Osteocyte (in vitro differentiated cells): ENCODE measurements at regions not wholly inside any gene's neighbourhood (a gene's known extent, or its start where the extent isn't known, plus 50 kb on each side); places are given as distances from the start of the nearest gene placed in this dataset.

Experiments
- DNase-seq: peaks from one replicate; pipeline ENCODE4 v3.0.0; 2021; ENCODE audit warnings: mixed read lengths; ENCODE audit not compliant: unreplicated experiment; ENCODE audit errors: extremely low spot score
- H3K27ac Mint-ChIP-seq: one replicate; pipeline ENCODE4 v1.8.0; 2021; ENCODE audit warnings: mild to moderate bottlenecking, mixed read lengths; ENCODE audit not compliant: unreplicated experiment
- H3K27me3 Mint-ChIP-seq: one replicate; pipeline ENCODE4 v1.8.0; 2021; ENCODE audit warnings: mixed read lengths; ENCODE audit not compliant: unreplicated experiment
- H3K36me3 Mint-ChIP-seq: one replicate; pipeline ENCODE4 v1.8.0; 2021; ENCODE audit warnings: mixed read lengths; ENCODE audit not compliant: unreplicated experiment
- H3K4me1 Mint-ChIP-seq: one replicate; pipeline ENCODE4 v1.8.0; 2021; ENCODE audit warnings: mixed read lengths; ENCODE audit not compliant: unreplicated experiment
- H3K4me3 Mint-ChIP-seq: one replicate; pipeline ENCODE4 v1.8.0; 2021; ENCODE audit warnings: mild to moderate bottlenecking, moderate library complexity, mixed read lengths; ENCODE audit not compliant: unreplicated experiment
- H3K9me3 Mint-ChIP-seq: one replicate; pipeline ENCODE4 v1.8.0; 2021; ENCODE audit warnings: mixed read lengths; ENCODE audit not compliant: unreplicated experiment
- CTCF ChIP-seq: fragments of 200-600 bp; sonication (generic); IDR thresholded peaks from 2 replicates; pipeline ENCODE4 v1.5.0; 2021; ENCODE audit warnings: antibody characterized with exemption, mild to moderate bottlenecking, moderate library complexity

DNA sequence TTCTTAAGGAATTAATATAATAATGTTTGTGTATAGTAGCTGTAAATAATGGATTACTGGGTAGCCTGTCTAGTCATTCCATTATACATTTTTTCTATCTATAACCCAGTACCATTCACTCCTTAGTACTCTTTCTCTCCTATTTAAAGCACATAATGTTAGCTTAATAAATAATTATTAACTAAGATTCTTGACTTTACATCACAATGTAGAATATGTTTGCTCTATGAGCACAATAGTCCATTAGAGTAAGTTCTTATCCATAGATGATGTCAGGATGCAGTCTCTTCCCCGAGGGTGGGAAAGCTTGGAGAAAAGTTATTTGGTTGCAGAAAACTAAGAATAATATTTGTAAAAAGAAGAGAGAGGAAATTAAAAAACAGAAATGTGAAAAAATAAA lies 226.4 kb upstream of the EYS start:
- Mint-ChIP-seq H3K36me3 (no peaks in the 10 kb centered on the region), H3K27ac (no peak overlapping the region), H3K4me1 (no peaks in the 10 kb centered on the region), H3K27me3 (no peaks in the 10 kb centered on the region), H3K4me3 (no peak overlapping the region), H3K9me3 (peaks cover 13% of the 10 kb centered on the region)
- no peak for DNase-seq
- no peak for TF ChIP-seq CTCF

- H3K4me1 Mint-ChIP-seq, result no peaks in the 10 kb centered on the region
- no peaks in the 10 kb centered on the region for H3K9me3 Mint-ChIP-seq
- H3K4me3 Mint-ChIP-seq, result no peak overlapping the region
- H3K27ac Mint-ChIP-seq, result no peak overlapping the region
- DNase-seq, result no peak
- no peaks in the 10 kb centered on the region for H3K27me3 Mint-ChIP-seq
- no peak for TF ChIP-seq CTCF
- H3K36me3 Mint-ChIP-seq, result no peaks in the 10 kb centered on the region
Observed at GRCh38 chr6:65927141-65927540, 220.1 kb upstream of the EYS start.

DNA sequence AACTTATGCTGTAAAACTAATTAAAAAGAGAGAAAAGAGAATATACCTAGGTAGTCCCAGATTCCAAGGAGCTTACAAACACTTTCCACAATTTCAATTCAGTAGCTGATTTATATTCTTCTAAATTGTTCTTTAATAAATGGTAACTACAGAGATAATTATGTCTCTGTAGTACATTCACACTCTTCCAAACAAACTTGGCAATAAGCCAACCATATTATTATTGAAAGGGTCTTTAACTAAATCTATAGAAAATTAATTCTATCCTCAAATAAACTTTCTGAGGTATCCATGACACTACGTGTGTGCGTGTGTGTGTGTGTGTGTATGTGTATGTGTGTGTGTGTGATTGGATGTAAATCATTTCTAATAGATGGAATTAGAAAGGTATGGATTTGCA lies 217.4 kb upstream of the EYS start:
- no peak for DNase-seq
- no peak for TF ChIP-seq CTCF
- Mint-ChIP-seq H3K27ac (no peak overlapping the region), H3K9me3 (no peaks in the 10 kb centered on the region), H3K4me3 (no peak overlapping the region), H3K36me3 (no peaks in the 10 kb centered on the region), H3K4me1 (no peaks in the 10 kb centered on the region), H3K27me3 (no peaks in the 10 kb centered on the region)

GRCh38 chr6:65922049-65922448 lies 215.0 kb upstream of the EYS start:
- no peaks in the 10 kb centered on the region for H3K4me1 Mint-ChIP-seq
- no peak for DNase-seq
- H3K27me3 Mint-ChIP-seq, result no peaks in the 10 kb centered on the region
- H3K27ac Mint-ChIP-seq, result no peak overlapping the region
- H3K36me3 Mint-ChIP-seq, result no peaks in the 10 kb centered on the region
- no peak for TF ChIP-seq CTCF
- no peaks in the 10 kb centered on the region for H3K9me3 Mint-ChIP-seq
- H3K4me3 Mint-ChIP-seq, result no peak overlapping the region

DNA sequence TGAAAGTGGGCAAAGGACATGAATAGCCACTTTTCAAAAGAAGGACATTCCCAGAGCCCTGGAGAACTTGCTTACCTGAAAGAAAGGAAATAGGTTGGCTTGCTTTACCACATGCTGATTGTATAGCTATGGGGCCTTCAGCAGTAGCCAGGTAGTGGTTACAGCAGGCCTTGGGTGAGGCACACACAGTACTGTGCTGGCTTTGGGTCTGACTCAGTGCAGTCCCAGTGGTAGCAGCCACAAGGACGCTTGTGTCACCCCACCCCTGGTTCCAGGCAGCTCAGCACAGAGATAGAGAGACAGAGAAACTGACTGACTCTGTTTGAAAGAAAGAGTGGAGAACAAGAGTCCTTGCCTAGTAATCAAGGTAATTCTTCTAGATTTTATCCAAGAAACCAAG lies 201.0 kb upstream of the EYS start:
- Mint-ChIP-seq H3K4me1 (no peaks in the 10 kb centered on the region), H3K36me3 (no peaks in the 10 kb centered on the region), H3K27ac (no peak overlapping the region), H3K9me3 (peaks cover 27% of the 10 kb centered on the region), H3K4me3 (no peak overlapping the region), H3K27me3 (no peaks in the 10 kb centered on the region)
- DNase-seq, result no peak
- no peak for TF ChIP-seq CTCF
